Stomach (tissue), 4 donors: ENCODE measurements at regions not wholly inside any gene's neighbourhood (a gene's known extent, or its start where the extent isn't known, plus 50 kb on each side); places are given as distances from the start of the nearest gene placed in this dataset.

Experiments used
- CTCF ChIP-seq, 7 experiments: fragments of 450-650 bp in 4 of 7; fragments of 200-600 bp in 3 of 7; sonication (generic) in 3 of 7; IDR thresholded peaks; one replicate each; pipeline ENCODE4 v1.5.1; 2016 to 2019; ENCODE audit warnings: antibody characterized with exemption in 7 of 7, control low read depth in 2 of 7, mild to moderate bottlenecking in 1 of 7
- POLR2A ChIP-seq, 4 donors: fragments of 450-650 bp; IDR thresholded peaks; one replicate each; pipeline ENCODE4 v1.6.1; 2016; ENCODE audit warnings: antibody characterized with exemption in 4 of 4, control low read depth in 2 of 4, mild to moderate bottlenecking in 1 of 4, moderate library complexity in 1 of 4

- TF ChIP-seq CTCF (IDR thresholded peaks at IDR 0.05) (no peak), POLR2A (IDR thresholded peaks at IDR 0.05) (no peak)
Measured at GRCh38 chr9:117795271-117795670, 91.1 kb downstream of the TLR4 start.
